ENCODE measurements at regions not wholly inside any gene's neighbourhood (a gene's known extent, or its start where the extent isn't known, plus 50 kb on each side); places are given as distances from the start of the nearest gene placed in this dataset.
"Not testable (repeated sequence)": the region's sequence is repeated elsewhere in the genome, so short reads cannot be mapped to it uniquely, and the experiment has no call there.

DNA sequence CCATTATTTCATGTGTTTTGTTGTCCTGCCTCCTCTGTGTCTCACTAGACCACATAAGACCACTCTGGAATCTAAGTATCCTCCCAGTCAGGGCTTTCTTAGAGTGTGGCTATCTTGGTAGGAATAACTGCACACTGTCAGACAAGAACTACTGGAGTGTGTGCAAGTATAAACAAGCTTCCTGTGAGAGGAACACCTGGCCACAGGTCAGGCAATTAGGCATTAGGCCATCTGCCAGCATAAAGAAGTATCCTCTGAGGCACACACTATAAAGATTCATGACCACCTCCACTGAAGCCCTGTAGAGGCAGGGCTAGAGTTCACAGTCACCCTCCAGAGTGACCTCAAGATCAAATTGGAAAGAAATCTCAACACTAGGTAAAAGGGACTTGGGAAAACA is 507.0 kb upstream of the PABPC4L start:
- no peak for DNase-seq (ENCODE audit: low spot score)

DNA sequence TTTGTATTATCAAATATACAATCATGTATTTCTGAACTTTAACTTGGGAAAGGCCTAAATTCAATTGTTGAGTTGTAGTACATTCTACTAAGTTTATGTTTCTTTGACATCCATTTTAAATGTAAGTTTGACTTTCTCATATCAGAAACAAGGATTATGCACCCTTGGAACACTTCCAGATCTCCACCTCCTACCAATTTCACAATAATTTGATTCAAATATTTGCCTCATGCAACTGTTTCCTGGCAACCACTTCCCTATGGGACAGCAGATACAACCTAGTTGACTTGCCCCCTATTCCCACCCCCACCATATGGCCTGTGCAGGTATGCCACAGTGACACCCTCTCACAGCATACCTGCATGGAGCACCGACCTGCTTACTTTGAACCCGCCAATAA is 506.4 kb upstream of the PABPC4L start:
- no peak for DNase-seq (ENCODE audit: low spot score)

DNA sequence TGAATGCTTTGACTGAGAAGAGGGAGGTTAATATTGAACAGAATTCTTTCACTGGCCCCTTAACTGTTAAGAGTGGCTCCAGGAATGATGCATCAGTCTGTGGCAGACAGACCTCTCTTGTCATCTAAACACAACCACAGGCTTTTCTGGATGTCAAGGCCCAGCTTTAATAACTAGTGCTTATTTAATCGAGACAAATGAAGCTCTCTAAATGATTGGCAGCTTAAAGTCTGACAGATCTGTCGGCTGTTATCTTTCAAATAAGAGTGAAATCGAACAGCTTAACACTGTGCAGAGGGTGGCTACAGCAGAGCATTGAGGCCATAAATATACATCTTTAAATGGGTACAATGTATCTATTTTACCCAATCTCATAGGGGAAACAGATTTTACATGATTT is 500.8 kb upstream of the PABPC4L start:
- no peak for DNase-seq (ENCODE audit: low spot score)

DNA sequence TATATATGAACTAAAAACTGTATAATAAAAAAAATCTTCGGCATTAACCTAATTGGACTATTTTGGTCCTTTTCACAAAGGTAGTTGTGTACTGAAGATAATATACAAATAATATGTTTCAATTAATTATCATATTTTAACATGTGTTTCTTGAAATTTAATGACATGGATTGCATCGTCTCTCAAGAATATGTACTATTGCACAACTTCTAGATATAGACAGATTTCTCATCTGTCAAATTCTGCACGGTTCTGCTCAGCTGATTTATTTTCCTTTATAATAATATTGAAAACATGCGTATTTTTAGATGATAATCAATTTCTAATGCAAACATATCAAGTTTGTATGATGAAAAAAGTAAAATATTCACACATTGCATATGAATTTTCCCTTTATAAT is 498.7 kb upstream of the PABPC4L start:
- DNase-seq (ENCODE audit: low spot score): no peak

DNA sequence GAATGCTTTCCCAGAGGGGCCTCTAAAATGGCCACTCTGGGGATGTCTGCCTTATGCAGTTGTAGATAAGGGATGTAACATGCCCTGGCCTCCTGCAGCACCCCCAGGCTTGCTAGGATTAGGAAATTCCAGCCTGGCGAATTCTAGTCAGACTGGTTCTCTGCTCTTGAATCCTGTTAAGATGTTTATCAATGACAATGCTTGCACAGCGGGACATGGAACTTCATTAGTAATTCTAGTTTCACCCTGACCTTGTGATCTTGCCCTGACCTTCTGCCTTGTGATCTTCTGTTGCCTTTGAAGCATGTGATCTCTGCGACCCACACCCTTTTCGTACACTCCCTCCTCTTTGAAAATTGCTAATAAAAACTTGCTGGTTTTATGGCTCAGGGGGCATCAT is 497.2 kb upstream of the PABPC4L start:
- DNase-seq (ENCODE audit: low spot score): not testable (repeated sequence)

DNA sequence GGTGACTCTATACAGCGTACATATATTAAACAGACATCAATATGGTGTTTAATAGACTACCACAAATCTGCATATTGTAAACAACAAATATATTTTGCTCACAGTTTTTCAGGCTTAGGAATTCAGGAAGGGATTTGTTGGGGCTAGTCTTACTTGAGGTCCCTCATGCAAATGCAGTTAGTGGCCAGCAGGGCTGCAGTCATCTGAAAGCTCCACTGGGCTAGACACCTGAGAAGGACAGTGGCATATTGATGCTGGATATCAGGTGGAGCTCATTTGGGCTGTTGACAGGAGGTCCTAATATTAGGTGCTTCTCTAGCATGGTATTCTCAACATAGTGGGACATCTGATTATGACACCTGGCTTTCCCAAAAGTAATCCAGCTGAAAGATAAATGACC is 493.8 kb upstream of the PABPC4L start:
- no peak for DNase-seq (ENCODE audit: low spot score)

DNA sequence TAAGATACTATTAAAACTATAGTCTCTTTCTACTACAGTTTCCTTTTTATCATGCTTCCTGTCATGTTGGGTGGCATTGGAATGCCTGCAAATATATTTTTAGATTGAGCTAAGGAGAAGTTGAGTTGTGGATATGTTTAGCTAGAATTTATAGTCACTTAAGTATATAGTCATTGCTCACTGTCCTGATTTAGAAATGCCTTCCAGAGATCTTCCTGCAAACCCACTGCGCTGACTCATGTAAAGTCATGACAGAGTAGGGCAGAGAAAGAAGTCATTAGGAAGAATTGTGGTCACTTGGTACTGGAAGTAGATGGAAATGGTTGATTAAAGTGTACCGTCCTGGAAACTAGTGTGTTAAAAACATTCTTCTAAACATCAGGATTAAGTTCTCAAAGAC is 490.3 kb upstream of the PABPC4L start:
- DNase-seq (ENCODE audit: low spot score): peak; percentile 8

DNA sequence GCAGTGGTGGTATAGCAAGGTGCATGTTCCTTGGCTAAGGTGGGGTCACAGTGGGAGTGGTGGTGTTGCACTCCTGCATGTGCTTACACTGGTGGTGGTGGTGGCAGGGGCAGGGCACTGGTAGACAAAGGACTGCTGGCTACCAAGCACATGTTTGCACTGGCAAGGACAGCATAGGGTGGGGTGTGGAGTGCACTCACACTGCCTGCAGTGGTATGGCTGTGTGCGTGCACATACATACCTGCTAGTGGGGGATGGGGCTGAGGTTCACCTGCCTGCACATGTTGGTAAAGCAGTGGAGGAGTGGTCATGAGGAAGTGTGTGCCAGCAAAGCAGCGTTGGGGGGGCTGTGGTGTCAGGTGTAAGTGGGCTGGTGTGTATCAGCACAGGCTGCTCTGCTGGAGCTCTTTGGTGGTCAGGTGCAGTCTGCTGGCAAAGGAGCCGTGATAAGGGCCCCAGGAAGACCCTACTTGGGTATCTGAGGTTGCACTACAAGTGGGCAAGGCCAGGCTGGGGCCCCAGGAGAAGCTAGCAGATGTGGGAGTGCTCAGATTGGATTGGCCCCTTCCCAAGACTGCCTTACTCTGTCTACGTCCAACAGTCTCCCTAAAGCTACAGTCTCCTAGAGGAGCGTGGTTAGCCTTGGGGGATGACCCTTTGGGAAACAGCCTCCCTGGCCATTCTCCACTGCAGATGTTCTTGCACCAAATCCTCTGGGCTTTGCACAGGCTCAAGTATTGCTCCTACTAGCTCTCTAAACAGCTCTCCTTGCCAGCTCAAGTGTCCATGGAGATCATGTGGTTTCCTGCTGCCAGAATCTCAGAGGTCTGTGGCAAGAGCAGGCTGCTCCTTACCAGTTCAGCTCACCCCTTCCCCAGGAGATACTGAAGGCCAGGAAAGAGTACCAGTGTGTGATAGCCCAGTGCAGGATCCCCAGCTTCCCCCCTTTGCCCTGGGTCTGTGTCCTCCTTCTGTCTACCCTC is 486.3 kb upstream of the PABPC4L start:
- no peak for DNase-seq (ENCODE audit: low spot score)

DNA sequence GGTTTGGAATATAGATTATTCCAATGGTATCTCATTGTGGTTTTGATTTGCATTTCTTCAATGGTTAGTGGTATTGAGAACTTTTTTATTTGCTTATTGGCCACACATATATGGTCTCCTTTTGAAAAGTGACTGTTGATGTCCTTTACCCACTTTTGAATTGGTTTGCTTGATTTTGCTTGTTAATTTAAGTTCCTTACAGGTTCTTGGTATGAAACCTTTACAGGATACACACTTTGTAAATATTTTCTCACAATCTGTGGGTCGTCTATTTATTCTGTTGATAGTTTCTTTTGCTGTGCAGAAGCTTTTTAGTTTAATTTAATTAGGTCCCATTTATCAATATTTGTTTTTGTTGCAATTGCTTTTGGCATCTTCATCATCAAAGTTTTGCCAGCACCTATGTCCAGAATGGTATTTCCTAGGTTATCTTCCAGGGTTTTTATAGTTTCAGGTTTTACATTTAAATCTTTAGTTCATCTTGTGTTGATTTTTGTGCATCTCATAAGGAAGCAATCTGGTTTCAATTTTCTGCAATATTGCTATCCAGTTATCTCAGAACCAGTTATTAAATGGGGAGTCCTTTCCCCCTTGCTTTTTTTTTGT is 475.7 kb upstream of the PABPC4L start:
- no peak for DNase-seq (ENCODE audit: low spot score)

DNA sequence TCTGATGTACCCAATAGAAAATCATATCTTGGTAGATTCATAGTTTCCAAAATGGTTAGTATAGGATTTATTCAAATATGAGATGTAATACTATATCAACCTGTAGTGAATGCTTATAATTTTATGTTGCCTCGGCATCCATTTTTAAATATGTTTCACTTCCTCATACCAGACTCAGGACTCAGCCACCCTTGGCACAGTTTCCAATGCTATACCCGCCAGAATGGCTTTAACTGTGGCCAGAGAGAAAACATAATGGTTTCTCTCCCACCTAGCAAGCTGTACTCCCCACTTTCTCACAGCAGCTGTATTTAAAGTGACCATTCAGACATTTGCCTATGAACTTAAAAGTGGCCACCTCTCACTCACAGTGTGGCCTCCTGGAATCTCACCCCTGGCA is 466.6 kb upstream of the PABPC4L start:
- DNase-seq (ENCODE audit: low spot score): no peak

DNA sequence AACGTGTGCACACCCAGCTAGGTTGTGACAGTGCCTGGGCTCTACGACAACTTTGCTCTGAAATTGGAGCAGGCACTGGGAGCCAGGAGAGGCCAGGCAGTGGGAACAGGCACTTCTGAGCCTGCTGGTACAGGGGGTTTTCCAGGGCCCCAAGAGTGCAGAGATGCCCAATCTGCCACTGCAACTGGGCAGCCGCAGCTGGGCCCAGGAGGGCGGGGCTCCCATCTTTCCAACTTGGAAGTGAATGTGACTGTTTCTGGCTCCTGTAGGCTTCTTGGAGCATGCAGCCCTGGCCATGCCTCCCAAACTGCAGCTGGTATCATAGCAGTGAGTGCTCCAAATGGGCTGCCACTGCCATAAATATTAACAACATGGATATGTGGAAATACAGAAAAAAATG is 465.1 kb upstream of the PABPC4L start:
- DNase-seq (ENCODE audit: low spot score): no peak

DNA sequence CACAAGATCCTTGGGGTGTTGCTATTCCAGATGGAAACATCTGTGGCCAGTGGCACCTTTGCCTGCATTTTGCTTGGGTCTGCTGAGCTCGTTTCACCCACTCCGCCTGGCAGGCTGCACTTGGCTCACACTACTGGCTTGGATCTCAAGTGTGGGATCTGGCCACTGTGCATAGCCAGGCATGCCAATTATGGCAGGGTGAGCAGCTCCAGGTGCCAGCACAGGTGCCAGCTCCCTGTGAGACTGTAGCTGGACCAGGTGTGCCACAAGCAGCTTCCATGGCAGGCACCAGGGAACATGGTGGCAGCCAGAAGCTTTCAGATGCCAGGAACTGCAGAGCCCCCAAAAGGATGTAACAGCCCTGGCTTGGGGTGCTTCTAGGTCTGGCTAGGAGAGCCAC is 463.8 kb upstream of the PABPC4L start:
- no peak for DNase-seq (ENCODE audit: low spot score)

DNA sequence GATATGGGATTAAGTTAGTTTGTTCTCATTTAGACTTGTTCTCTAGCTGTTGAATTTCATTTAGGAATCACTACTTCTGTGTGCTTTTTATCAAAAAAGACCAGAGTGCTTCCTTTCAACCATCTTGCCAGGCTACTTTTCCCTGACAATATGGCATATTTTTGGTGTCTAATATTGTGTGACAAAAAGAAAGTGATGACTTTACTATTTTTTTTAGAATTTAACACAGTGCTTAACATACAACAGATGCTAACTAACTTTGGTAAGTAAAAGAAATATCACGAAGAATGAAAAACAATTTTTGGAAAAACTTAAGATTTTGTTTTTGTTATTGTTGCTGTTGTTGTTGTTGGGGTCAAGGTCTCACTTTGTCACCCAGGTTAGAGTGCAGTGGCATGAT is 462.2 kb upstream of the PABPC4L start:
- DNase-seq (ENCODE audit: low spot score): no peak

DNA sequence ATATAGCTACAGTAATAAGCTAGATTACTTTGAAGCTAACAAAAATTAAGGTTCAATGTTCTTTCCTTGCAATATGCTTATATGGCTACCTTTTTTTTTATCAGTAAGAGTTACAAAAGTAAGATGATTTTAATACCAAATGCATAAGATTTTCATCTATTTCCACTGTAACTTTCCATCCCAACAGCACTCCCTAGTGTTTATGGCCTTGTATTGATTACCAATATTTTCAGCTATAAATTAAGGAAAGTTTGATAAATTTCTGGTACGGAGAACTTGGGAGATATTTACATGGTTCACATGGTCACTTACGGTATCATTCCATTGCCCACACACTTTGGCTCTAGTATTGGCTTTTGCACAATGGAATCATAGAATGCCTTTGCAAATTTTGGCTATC is 448.9 kb upstream of the PABPC4L start:
- no peak for DNase-seq (ENCODE audit: low spot score)

DNA sequence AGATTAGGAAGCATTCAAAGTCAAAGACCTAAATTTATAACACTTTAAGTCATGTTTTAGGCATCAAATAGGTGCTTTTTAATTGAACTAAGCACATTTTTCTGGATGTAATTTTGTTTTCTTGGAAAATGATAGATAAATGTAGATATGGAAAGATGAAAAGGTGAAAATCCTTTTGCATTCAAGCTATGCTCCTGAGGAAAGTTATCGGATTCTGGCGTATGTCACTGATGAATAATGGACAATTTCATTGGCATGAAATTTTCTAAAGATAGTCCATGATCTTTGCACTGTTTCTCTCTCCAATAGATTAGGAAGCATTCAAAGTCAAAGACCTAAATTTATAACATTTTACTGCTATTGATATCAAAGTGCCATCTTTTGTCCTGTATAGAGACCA is 444.2 kb upstream of the PABPC4L start:
- no peak for DNase-seq (ENCODE audit: low spot score)

DNA sequence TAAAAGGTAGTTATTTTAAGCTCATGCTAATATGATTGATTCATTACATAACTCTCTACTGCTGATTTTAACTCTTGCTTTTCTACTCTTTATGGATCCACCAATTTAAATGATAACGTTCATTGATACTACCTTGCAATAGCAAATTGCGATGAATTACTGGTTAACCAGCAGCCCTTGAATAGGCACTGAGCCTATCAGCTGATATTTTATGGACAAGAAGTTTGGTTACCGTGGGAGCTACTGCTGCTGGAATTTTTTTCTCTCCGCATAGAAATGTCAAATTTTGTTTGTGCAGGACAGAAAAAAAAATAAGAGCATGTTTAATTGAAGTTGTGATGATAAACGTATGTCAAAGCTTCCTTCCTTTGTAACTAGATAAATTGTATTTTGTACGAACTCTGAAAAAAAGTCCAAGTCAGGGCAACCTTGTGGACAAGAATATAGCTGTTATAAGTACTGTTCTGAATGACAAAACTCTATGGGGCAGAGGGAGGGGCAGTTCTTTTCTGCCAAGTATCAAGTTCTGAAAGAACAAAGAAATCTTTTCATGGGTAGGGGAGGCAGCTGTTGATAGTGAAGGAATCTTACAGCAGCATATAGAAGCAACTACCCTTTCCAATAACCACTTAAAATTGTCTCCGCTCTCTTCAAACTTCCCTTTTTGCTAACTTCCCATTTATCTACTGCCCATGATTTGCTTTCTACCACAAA is 434.9 kb upstream of the PABPC4L start:
- no peak for DNase-seq (ENCODE audit: low spot score)

DNA sequence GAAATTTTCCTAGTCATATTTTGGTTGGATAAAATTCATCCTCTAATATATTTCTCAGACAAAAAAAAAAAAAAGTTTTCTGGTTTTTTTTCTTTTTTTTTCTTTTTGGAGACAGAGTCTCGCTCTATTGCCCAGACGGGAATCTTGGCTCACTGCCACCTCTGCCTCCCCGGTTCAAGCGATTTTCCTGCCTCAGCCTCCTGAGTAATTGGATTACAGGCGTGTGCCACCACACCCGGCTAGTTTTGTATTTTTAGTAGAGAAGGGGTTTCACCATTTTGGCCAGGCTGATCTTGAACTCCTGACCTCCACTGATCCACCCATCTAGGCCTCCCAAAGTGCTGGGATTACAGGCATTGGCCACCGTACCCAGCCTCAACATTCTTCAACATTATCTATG is 432.7 kb upstream of the PABPC4L start:
- DNase-seq (ENCODE audit: low spot score): no peak

DNA sequence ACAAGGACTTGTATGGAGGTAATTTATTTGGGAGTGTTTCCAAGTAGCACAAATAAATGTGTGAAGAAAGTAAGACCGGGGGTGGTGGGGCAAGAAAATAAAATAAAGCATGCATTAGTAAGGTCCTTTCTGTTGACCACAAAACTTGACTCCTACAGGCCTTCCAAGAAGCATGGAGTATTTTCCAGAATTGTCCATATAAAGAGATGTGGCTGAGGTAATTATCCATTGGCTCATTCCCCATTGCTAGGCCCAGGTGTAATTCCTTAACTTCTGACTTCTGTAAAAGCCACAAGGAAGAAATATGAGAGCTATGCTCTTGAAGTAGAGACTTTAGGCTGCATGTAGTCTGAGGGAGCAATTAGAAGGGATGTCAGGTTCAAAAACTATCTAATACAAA is 430.5 kb upstream of the PABPC4L start:
- DNase-seq (ENCODE audit: low spot score): no peak

DNA sequence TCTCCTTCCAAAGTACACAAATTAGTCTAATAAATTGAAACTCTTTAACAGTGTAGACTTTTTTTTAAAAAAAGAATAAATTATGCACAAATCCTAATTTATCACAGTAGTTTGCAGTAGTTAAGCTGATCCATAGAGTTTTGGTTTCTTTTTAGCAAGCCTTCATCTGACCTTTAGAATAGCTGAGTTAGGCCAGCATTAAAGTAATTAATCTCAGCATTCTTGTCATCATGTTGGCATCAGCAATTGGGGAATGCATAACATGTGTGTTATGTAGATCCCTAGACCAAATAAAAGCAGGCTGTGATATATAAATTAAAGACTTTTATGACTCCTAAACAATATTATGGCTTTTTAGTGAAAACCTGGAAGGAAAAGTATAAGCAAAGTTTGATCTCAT is 426.5 kb upstream of the PABPC4L start:
- DNase-seq (ENCODE audit: low spot score): no peak

DNA sequence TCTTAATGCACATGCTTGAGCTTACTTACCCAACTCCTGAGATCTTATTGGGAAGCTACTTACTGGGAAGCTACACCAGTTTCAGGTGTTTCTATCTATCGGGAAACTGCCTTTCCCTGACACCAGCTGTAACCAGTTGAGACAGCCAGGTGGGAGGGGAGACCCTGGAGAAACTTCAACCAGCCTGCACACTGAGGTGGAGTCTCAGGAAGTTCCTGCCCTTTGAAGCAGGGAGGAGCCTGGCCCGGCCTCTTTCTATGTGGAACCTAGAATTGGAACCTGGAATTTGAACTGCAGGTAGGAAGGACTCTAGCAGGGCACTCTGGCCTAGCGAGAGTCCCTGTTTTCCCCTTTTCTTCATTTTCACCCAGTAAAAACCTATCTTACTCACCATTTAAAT is 425.8 kb upstream of the PABPC4L start:
- no peak for DNase-seq (ENCODE audit: low spot score)

DNA sequence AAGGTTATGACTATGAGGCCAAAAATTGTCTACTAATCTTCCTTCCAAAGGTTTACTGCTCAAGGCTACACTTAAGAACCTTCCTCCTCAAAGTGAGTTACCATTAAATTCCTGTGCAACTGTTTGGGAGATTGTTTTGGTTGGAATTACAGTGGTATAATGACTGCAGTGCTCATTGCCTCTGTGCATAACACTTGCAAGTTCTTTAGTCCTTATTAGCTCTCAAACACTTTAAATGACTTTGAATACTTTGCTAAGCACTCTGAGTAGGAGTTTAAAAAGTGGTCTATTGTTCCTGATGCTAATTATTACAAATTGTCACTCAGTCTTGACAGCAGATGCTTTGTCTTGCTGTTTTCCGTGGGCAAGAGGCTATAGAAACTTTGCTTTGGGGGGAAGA is 422.8 kb upstream of the PABPC4L start:
- DNase-seq (ENCODE audit: low spot score): no peak

DNA sequence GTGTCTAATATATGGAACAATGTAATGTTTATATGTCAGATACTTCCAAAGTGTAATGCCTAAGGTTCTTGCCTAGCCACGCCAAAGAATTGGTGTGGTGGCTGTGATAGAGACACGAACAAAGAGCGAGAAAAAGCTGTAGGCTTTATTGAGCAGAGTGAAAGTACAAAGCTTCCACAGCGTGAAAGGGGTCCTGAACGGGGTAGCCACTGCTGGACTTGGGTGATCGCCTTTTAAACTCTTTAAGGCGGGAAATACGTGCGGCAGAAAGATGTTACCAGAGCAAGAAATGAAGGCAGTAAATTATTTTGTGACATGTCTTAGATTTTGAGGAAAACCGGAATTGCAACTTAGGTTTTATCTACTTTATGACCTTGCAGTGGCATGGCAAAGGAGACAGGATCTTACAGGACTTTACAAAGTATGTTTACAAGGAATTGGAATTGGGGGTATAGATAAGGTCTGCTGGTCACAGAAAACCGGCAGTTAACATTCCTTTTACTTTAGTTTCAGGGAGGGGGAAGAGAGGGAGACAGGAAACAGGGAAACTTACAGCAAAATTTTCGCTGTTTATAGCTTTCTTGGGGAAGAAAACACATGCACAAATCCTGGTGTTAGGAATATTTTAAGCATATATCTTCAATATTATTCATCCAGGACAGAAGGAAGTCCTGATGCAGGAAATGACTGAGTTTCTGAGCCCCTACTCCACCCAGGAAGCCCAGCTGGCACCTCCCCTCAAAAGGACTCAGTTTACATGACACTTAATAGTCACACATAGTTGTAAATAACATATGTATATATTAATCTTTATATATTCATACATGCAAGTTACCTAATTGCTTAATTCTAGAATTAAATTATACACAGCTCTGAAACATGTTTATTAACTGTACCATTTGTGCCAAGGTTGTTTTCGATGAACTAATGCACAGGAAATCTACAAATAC is 421.3 kb upstream of the PABPC4L start:
- not testable (repeated sequence) for DNase-seq (ENCODE audit: low spot score)
